ENCODE measurements at regions not wholly inside any gene's neighbourhood (a gene's known extent, or its start where the extent isn't known, plus 50 kb on each side); places are given as distances from the start of the nearest gene placed in this dataset.
A peak's percentile ranks its signal among the peaks of the same experiment; 100 is the strongest.
"Not testable (repeated sequence)": the region's sequence is repeated elsewhere in the genome, so short reads cannot be mapped to it uniquely, and the experiment has no call there.

DNA sequence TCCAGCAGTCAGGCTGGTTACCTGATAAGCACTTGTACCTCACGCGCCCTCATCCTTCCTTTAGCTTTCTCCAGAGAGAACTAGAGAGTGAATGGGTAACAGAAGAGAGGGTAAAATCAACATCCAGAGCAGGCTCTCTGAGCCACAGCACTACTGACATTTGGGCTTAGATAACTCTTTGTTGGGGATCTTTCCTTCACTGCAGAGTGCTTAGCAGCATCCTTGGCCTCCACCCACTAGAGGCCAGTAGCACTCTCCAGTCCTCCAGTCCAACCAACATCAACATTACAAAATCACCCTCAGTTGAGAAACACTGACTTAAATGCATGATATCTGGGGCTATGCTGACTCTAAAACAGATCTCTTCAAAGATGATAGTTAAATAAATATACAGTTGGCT, 220.7 kb downstream of the TACR3 start:
- H3K4me3 ChIP-seq (ENCODE audit: low read depth, low read length): no peak overlapping the region
- DNase-seq (ENCODE audit: low read depth): no peak
- peak; percentile 16 for TF ChIP-seq CTCF (conservative IDR thresholded peaks at IDR 0.05; ENCODE audit: low read depth, low read length)

DNA sequence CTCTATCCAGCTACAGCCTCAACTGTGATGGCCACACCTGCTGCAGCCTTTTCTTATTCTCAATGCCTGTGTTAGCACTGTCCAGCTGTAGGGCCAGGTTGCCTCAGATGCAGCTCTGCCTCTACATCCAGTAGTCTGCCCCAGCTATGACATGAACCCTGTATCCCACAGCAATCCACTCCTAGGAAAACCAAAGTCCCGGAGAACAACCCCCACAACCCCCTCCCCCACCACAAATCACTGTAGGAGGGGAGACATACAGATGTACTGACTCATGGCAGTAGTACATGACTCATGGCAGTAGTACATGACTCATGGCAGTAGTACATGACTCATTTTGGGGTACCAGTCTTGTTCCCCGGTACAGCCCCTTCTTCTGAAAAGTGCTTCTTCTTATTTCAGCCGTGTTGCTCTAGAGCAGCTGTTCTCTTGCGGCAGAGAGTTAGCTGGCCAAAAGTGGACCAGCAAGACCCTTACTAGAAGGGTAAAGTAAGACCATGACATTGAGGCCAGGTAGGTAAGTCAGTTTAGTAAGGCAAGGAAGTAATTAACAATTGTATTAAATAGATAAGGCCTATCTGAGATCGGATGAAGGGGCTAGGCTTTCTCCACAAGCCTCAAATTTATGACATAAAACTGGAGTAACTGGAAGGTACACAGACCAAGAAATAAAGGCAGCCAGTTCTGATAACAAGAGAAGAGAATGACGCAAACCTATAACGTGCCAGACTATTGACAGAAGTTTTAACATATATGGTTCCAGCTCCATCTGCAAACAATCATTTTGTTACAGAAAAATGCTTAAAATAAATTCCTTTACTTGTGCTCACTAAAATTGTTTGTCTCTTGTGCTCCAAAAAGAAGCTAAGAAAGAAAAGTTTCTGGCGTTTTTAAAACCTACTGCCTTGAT, 221.4 kb downstream of the TACR3 start:
- TF ChIP-seq CTCF (conservative IDR thresholded peaks at IDR 0.05; ENCODE audit: low read depth, low read length): no peak
- no peak overlapping the region for H3K4me3 ChIP-seq (ENCODE audit: low read depth, low read length)
- peak; percentile 22 for DNase-seq (ENCODE audit: low read depth)

- no peak overlapping the region for H3K4me3 ChIP-seq (ENCODE audit: low read depth, low read length)
- DNase-seq (ENCODE audit: low read depth): no peak
- TF ChIP-seq CTCF (conservative IDR thresholded peaks at IDR 0.05; ENCODE audit: low read depth, low read length): no peak
These were observed 222.1 kb downstream of the TACR3 start for GRCh38 chr4:103497692-103498091.

DNA sequence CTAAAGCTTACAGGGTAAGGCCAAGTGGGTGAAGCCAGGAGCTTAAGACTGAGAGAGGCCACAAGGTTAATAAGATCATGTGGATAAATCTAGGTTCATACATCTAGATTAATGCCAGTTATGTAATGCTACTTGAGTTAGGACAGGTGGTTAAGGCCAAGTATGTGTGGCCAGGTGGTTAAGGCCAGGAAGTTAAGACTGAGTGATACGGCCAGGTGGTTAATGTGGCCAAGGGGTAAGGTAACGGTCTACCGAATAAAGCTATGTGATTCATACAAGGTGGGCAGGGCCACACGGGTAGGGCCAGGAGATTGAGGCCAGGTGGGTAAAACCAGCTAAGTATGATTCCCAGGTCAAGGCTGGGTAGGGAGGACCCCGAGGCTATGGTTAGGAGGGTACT, 223.0 kb downstream of the TACR3 start:
- no peak for DNase-seq (ENCODE audit: low read depth)
- no peak overlapping the region for H3K4me3 ChIP-seq (ENCODE audit: low read depth, low read length)
- no peak for TF ChIP-seq CTCF (conservative IDR thresholded peaks at IDR 0.05; ENCODE audit: low read depth, low read length)

DNA sequence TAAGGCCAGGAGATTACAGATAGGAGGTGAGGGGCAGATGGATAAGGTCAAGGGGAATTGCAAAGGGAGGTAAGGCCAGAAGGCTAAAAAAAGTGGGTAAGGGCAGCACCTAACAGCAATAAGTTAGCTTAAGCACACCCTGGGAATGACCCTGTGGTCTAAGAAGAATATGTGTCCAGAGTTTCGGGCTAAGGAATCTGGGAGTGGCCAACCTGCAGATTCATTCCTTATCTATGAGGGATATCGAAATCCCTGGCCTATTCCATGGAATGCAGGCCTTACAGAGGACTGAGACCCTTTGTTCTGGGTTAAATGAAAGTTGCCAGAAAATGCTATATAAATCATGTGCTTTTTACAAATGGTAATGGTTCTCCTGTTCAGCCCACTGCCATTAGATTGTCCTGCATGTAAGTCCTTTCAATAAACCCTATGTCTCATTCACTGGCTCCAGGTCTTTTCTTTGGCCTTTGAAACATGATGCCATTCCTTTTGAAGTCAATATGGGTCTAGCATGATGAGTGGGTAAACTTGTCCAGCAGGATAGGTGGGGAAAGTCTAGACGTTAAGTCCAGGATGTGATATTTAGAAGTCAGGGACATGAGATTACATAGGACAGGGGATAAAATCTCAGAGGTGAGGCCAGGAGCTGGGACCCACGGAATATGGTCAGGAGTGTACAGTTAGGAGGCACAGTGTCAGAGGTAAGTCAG, 226.2 kb downstream of the TACR3 start:
- no peak overlapping the region for H3K4me3 ChIP-seq (ENCODE audit: low read depth, low read length)
- no peak for TF ChIP-seq CTCF (conservative IDR thresholded peaks at IDR 0.05; ENCODE audit: low read depth, low read length)
- no peak for DNase-seq (ENCODE audit: low read depth)

DNA sequence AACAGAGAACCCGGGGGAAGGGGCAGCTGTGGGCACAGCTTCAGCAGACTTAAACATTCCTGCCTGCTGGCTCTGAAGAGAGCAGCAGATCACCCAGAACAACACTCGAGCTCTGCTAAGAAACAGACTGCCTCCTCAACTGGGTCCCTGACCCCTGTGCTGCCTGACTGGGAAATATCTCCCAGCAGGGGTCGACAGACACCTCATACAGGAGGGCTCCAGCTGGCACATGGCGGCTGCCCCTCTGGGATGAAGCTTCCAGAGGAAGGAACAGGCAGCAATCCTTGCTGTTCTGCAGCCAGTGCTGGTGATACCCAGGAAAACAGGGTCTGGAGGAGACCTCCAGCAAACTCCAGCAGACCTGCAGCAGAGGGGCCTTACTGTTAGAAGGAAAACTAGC, 234.5 kb downstream of the TACR3 start:
- DNase-seq (ENCODE audit: low read depth); H3K4me3 ChIP-seq (ENCODE audit: low read depth, low read length): not testable (repeated sequence)

GRCh38 chr4:103484521-103484920, 235.3 kb downstream of the TACR3 start:
- TF ChIP-seq CTCF (conservative IDR thresholded peaks at IDR 0.05; ENCODE audit: low read depth, low read length): no peak
- no peak overlapping the region for H3K4me3 ChIP-seq (ENCODE audit: low read depth, low read length)
- DNase-seq (ENCODE audit: low read depth): no peak

Data from epithelial cell of proximal tubule (primary cell).